T follicular helper cell (primary cell): ENCODE measurements at regions not wholly inside any gene's neighbourhood (a gene's known extent, or its start where the extent isn't known, plus 50 kb on each side); places are given as distances from the start of the nearest gene placed in this dataset.

Experiments
- DNase-seq: peaks from one replicate; pipeline ENCODE4 v3.0.0-alpha.2; 2020; ENCODE audit warnings: low read depth

DNA sequence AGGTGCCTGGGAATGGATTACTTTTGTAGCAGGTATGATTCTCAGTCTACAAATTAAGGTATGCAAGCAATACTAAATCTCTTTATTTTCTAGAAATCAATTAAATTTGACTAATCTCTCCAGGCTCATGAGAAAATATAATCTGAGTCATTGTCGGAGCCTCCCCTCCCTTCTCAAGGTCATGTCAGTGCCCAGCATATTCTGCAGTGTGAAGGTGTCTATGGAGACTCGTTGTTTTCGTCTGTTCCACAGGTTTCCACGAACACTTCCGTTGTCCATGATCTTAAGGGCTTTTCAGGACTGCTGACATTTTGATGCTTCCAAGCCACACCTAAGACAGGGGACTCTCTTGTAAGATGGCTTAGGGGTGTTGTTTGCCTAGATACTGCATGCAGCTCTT, 56.6 kb upstream of the SCOC start:
- no peak for DNase-seq

- DNase-seq = no peak
Observed at GRCh38 chr4:140315970-140316369, 57.5 kb upstream of the SCOC start.

DNA sequence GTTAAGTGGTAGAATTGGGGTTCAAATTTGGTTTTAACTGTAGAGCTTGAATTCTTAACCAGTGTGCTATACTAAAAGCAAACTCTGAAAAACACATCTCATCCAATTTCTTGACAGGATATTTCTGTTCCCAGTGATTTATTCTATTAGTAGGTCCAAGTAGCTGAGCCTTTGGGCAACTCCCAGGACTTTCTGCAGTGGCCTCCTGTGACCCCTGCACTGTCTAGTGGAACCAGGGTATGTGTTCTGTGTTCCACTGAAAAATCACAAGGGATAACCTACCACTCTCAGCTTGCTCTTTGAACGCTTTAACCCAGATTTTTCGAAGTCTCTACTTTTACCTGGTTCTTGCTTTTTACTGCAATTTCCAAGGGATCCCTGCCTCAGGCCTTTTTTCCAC, 58.0 kb upstream of the SCOC start:
- DNase-seq = no peak

DNA sequence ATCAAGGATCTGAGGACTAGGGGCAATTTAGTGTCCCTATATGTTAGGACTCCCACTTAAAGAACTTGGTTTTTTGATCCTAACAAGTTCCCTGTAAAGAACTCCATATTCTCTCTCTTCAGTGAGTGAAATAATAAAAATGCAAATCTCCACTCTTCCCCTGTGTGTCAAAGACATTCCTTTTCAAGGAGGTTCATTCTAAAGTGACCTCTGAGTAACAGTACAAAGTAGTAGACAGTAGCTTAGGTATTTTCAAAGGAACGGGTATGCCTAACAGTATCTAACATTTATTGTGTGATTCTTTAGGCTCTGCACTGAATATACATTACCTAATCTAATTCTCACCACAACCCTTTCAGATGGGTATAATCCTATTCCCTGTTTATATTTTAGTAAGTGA, 58.4 kb upstream of the SCOC start:
- no peak for DNase-seq

- no peak for DNase-seq
Observed at GRCh38 chr4:140312100-140312499, 61.3 kb upstream of the SCOC start.

- no peak for DNase-seq
Observed at GRCh38 chr4:140311257-140311835, 62.1 kb upstream of the SCOC start.

- no peak for DNase-seq
Observed at GRCh38 chr4:140309124-140309870, 64.1 kb upstream of the SCOC start.

DNA sequence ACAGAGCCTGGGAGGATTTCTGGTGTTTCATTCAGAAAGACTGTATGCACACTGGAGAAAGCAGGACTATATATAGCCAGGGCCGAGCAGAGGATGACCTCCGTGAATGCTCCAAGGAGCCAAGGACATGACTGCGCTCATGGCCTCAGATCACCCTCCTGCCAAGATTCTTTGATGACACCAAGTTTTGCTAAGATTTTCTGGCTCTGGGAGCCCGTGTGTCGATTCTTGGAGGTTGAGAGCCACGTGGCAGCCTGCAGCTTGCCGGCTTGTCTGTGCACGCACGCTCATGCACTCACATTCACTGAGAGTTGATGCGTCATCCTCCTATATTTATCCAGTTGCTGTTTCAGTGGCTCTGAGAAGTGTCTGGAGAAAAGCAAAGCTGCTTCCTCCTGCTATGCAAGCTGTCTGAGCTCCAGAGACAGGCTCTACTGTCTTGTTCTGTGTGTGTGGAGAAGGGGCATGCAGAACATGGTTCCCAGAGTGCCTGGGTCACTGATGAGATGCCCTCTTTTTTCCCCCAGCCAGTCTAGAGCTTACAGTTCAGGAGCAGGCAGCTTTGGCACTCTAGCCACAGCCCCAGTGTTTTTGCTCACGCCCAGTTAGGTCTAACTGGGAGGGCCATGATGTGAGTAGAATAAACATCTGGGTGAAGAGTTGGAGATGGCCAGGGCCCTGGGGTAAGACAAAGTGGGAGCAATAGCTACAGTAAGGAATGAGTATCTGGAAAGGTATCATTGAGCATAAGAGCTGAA, 64.9 kb upstream of the SCOC start:
- no peak for DNase-seq

- DNase-seq = no peak
Observed at GRCh38 chr4:140305053-140305452, 68.4 kb upstream of the SCOC start.

- DNase-seq = no peak
Observed at GRCh38 chr4:140304346-140304745, 69.1 kb upstream of the SCOC start.

DNA sequence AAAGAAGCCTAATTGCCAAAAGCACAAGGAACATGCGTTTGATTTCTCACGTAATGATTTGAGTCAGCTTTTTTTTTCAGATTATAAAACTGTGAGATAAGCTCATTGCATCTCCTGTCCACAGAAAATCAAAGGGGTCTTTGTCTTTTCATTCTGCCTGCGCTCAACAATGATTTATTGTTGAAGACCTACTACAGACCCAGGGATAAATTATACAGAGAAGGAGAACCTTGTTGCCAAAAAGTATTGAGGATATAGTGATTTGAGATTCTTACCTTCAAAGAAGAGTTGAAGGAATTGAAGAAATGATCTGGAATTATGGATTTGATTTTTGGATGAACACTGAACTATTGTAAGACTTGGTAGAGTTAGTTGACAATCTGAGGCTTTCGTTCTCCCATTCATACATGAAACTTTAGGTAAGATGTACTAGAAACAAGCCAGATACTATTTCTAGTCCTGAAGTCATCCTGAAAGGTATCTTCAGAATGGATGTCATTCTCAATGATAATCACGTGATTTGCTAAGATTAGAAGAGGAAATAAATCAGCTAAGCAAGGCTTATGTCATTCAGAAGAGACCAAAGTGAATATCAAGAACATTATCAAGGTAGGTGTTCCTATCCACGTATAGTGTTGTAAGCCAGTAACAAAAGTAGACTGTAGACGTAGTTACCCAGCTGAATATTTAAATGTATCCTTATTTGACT, 71.1 kb upstream of the SCOC start:
- DNase-seq = no peak

DNA sequence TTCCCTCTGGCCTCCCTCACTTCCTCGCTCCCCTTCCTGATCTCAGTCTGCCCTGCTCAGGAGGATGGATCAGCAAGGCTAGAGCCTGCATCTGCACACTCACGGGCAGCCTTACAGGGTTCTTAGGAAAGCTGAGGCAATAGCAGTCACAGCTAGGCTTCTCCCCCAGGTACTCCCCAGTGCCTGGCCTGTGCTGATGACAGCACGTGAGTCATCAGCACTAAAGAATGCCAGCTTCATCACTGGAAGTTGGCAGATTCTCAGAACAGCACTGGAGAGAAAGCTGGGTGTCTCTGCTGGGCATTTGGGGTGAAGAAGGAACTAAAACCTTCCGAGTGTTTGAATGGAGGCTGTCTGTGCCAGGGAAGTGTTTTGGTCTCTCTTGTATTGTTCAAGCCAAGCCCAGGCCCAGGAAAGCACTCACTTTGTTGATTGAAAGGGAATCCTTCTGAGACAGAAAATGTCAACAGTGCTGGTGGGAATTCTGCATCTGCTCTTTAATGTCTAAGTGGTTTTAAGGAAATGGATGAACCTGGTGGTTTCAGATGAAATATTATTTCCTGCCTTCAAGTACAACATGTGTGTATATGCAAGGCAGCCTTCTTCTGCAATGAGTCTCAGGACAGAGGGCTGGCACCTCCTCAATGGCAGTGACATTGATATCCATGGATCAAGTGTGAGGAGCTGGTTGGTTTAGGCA, 73.0 kb upstream of the SCOC start:
- DNase-seq = no peak

DNA sequence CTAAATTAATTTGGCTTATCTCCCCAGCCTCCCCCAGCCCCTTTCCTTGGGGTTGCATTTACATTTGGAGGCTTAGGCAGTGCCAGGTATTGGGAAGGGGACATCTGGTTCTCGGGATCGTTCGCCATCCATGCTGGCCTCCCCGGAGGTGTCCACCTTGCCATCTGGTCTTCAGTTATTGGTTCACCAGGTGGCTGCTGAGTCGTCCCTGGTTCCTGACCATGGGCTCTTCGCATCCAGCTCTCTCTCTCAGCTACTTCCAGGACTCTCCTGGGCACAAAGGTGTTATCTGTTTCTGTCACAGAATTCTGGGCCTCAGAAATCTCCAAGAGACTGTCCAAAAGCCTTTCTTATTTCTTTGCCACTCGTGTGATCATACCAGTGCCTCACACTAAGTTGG, 75.4 kb upstream of the SCOC start:
- DNase-seq = no peak

- no peak for DNase-seq
Observed at GRCh38 chr4:140297221-140297570, 76.2 kb upstream of the SCOC start.

- no peak for DNase-seq
Observed at GRCh38 chr4:140296335-140297220, 76.9 kb upstream of the SCOC start.

DNA sequence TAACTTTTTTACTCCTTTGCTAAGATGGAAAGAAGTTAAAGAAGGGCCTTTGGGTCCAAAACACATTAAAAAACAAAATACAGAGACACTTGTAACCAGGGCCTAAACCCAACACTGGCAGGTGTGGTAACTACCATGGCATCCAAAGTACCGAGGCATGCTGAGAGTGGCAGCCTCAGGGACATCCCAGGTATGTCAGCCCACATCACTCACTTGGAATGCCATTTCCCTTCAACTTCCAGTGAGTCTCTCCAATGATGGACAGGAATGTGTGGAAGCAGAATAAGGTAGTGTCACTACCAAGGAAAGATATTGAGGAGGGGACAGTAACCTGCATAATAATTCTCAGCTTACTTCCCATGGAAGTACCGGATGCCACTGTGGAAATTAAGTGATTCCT, 79.5 kb upstream of the SCOC start:
- DNase-seq = no peak

GRCh38 chr4:140291259-140291658, 82.2 kb upstream of the SCOC start:
- DNase-seq = no peak

DNA sequence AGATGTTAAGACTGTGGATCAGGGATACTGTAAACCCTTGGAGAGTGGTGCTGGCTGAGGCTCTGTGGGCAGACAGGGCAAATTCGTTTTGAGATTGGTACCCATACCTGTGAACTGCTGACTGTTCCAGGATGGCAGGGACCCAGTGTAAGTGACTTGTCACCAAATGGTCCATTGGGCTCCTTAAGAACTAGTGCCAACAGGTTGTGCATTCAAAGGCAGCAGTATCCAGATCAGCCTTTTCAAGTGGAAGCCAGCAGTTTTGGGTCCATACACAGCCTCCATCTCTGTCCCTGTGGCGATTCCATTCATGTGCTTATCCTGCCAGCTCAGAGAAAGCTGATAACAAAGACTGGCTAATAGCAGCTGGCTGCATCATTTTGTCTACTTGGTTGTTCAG, 84.0 kb upstream of the SCOC start:
- no peak for DNase-seq

- no peak for DNase-seq
Observed at GRCh38 chr4:140286456-140286855, 87.0 kb upstream of the SCOC start.

GRCh38 chr4:140284456-140284855, 89.0 kb upstream of the SCOC start:
- DNase-seq = no peak
